Spleen (tissue), 11 donors: ENCODE measurements at regions not wholly inside any gene's neighbourhood (a gene's known extent, or its start where the extent isn't known, plus 50 kb on each side); places are given as distances from the start of the nearest gene placed in this dataset.

ENCODE experiments used
- DNase-seq: peaks from one replicate; pipeline ENCODE4 v3.0.0-alpha.2; 2020
- H3K27ac ChIP-seq, 8 donors: fragments of 200-600 bp; sonication (generic) in 7 of 8; 1 replicate in 4 of 8; 2 replicates in 4 of 8; pipeline versions ENCODE4 v1.5.0 to v1.8.0; 2016 to 2021; ENCODE audit warnings: inconsistent platforms in 4 of 8, mild to moderate bottlenecking in 4 of 8, moderate library complexity in 1 of 8
- H3K27me3 ChIP-seq, 7 donors: fragments of 200-600 bp; sonication (generic) in 6 of 7; replicated peaks in 1 of 7; 1 replicate in 4 of 7; 2 replicates in 3 of 7; pipeline versions ENCODE4 v1.5.0 to v1.8.0; 2016 to 2021; ENCODE audit warnings: inconsistent platforms in 3 of 7, mild to moderate bottlenecking in 1 of 7
- H3K36me3 ChIP-seq, 6 donors: fragments of 200-600 bp; sonication (generic) in 5 of 6; 1 replicate in 4 of 6; 2 replicates in 2 of 6; pipeline versions ENCODE4 v1.5.0 to v1.8.0; 2016 to 2021; ENCODE audit warnings: inconsistent platforms in 2 of 6
- H3K4me1 ChIP-seq, 6 donors: fragments of 200-600 bp; sonication (generic) in 5 of 6; 1 replicate in 3 of 6; 2 replicates in 3 of 6; pipeline versions ENCODE4 v1.5.0 to v1.8.0; 2016 to 2021; ENCODE audit warnings: inconsistent platforms in 3 of 6
- H3K4me3 ChIP-seq, 8 donors: fragments of 200-600 bp; sonication (generic) in 7 of 8; 1 replicate in 4 of 8; 2 replicates in 4 of 8; pipeline versions ENCODE4 v1.5.0 to v1.8.0; 2016 to 2021; ENCODE audit warnings: inconsistent platforms in 4 of 8, mild to moderate bottlenecking in 4 of 8, moderate library complexity in 2 of 8
- H3K9me3 ChIP-seq, 8 donors: fragments of 200-600 bp; sonication (generic) in 7 of 8; 1 replicate in 4 of 8; 2 replicates in 4 of 8; pipeline versions ENCODE4 v1.5.0 to v1.8.0; 2016 to 2021; ENCODE audit warnings: inconsistent platforms in 4 of 8
- POLR2A ChIP-seq, 3 donors: fragments of 450-650 bp; IDR thresholded peaks; one replicate each; pipeline ENCODE4 v1.5.1; 2017; ENCODE audit warnings: antibody characterized with exemption in 3 of 3, mild to moderate bottlenecking in 1 of 3
- POLR2AphosphoS5 ChIP-seq, 3 donors: sonication (generic); formaldehyde crosslinking; IDR thresholded peaks; one replicate each; pipeline ENCODE4 v1.5.1; 2017; ENCODE audit warnings: antibody characterized with exemption in 3 of 3
- WGBS, 5 donors: extraction: QIAGEN DNeasy Blood & Tissue Kit in 3 of 5; methylation state at CpG; one replicate each; pipeline versions ENCODE4 v1.1.5 to v1.1.7; 2013 to 2018; 5-methylcytosine and 5-hydroxymethylcytosine counted together
- intact Hi-C: fragments of 100-400 bp; cut with DNase I; formaldehyde crosslinking; loops from one replicate; pipeline ENCODE4 v1.15.0; 2023; ENCODE audit warnings: low total_unique reads
- TF ChIP-seq, protein P1 (sequence below), 11 experiments: fragments of 200-600 bp in 7 of 11; fragments of 450-650 bp in 4 of 11; sonication (generic) in 4 of 11; IDR thresholded peaks in 8 of 11; conservative IDR thresholded peaks in 3 of 11; 1 replicate in 7 of 11; 2 replicates in 4 of 11; pipeline versions ENCODE4 v1.4.0 to v1.8.0; 2016 to 2021; ENCODE audit warnings: antibody characterized with exemption in 11 of 11, inconsistent platforms in 4 of 11, mild to moderate bottlenecking in 1 of 11
- donor health status: healthy with polysubstance abuse.
- donor health status: DM: no; HTN: no; CAD: no; lungs with moderate emphysema.
- donor health status: DM: no; HTN: no; CAD: no.
- donor health status: Bipolar disorder and iron deficiency.
- donor health status: healthy.
- donor health status: DM: no; HTN: no; CAD: no.
- donor health status: DM: yes; HTN: yes; CAD: no.

DNA sequence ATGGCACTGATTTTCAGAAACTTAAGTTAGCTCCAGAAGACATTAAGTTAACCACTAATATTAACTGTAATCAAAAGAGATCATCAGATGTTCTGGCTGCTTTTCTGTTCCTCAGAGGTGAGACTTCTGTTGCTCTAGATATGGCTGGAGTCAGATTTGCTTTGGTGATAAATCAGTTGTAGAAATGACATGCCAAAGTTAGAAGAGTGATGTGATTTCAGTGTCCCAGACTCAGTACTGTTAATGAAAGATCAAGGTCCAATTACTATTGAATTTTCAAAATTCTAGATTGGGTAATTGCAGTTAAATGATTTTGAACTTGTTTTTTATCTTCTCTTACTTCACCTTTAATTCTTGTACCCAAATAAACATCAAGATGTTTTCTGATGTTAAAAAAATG lies 402.4 kb upstream of the SYNCRIP start:
- DNase-seq = no peak
- TF ChIP-seq, protein P1, sequence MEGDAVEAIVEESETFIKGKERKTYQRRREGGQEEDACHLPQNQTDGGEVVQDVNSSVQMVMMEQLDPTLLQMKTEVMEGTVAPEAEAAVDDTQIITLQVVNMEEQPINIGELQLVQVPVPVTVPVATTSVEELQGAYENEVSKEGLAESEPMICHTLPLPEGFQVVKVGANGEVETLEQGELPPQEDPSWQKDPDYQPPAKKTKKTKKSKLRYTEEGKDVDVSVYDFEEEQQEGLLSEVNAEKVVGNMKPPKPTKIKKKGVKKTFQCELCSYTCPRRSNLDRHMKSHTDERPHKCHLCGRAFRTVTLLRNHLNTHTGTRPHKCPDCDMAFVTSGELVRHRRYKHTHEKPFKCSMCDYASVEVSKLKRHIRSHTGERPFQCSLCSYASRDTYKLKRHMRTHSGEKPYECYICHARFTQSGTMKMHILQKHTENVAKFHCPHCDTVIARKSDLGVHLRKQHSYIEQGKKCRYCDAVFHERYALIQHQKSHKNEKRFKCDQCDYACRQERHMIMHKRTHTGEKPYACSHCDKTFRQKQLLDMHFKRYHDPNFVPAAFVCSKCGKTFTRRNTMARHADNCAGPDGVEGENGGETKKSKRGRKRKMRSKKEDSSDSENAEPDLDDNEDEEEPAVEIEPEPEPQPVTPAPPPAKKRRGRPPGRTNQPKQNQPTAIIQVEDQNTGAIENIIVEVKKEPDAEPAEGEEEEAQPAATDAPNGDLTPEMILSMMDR (IDR thresholded peaks at IDR 0.05 in 8 of 11, conservative IDR thresholded peaks at IDR 0.05 in 3 of 11) = no peak
- TF ChIP-seq POLR2A (IDR thresholded peaks at IDR 0.05) (no peak), POLR2AphosphoS5 (IDR thresholded peaks at IDR 0.05) (no peak)
- H3K9me3 ChIP-seq = peaks cover 0 to 24% (median 10%) of the 10 kb centered on the region in 8 donors
- no peaks in the 10 kb centered on the region for H3K27me3 ChIP-seq
- H3K4me3 ChIP-seq = no peak overlapping the region
- no peaks in the 10 kb centered on the region for H3K4me1 ChIP-seq
- no peaks in the 10 kb centered on the region for H3K36me3 ChIP-seq
- intact Hi-C loops = no loop called here
- H3K27ac ChIP-seq = no peak overlapping the region

DNA sequence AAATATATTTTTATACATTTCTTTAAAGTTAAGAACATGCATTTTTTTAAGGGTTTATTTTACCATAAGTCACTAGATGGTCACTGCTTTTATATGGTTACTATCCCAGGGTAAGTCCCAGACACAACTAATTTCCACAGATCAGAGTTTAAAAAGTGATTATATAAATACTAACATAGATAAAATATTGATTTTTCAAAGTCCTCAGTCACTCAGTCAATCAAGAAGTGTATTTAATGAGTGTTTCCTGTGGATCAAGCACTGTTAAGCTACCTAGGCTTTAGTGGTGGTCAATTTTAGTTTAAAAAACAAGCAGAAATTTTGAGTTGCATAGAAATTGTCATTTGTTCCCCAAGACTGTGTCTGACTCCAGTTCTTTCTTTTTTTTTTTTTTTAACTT lies 399.5 kb upstream of the SYNCRIP start:
- TF ChIP-seq, protein P1 (IDR thresholded peaks at IDR 0.05 in 8 of 11, conservative IDR thresholded peaks at IDR 0.05 in 3 of 11) = no peak
- no peak for TF ChIP-seq POLR2A (IDR thresholded peaks at IDR 0.05)
- no peak for TF ChIP-seq POLR2AphosphoS5 (IDR thresholded peaks at IDR 0.05)
- intact Hi-C loops = no loop called here
- no peaks in the 10 kb centered on the region for H3K36me3 ChIP-seq
- no peak for DNase-seq
- H3K4me3 ChIP-seq = no peak overlapping the region
- H3K27ac ChIP-seq = no peak overlapping the region
- H3K4me1 ChIP-seq = no peaks in the 10 kb centered on the region
- H3K27me3 ChIP-seq = no peaks in the 10 kb centered on the region
- H3K9me3 ChIP-seq = peaks cover 0 to 26% (median 10%) of the 10 kb centered on the region in 8 donors

DNA sequence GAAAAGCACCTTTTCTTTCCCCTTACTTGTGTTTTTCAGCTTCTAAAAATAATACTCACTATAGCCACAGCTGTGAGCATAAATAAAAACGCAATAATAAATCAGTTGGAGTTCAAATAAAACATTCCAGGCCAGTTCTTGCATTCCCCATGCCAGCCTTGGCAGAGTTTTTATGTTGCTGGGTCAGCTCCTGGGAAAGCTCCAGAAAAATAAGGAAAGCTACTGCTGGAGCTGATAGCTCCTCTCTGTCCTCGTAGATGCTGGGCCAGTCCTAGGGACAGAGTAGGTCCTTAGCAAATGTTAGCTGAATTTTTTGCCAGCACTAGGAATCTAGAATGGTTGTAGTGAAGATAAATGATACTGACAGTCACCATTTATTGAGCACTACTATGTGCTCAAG lies 389.0 kb upstream of the SYNCRIP start:
- Histone ChIP-seq H3K27me3 (no peaks in the 10 kb centered on the region), H3K4me3 (no peak overlapping the region), H3K9me3 (peaks cover 0 to 11% (median 5%) of the 10 kb centered on the region in 8 donors), H3K27ac (no peak overlapping the region), H3K4me1 (no peaks in the 10 kb centered on the region), H3K36me3 (no peaks in the 10 kb centered on the region)
- 48 to 74% (median 64%) methylated on average over 2 of the region's 2 CpGs for WGBS, 5 donors
- no peak for DNase-seq
- TF ChIP-seq POLR2AphosphoS5 (IDR thresholded peaks at IDR 0.05) (no peak), POLR2A (IDR thresholded peaks at IDR 0.05) (no peak)
- TF ChIP-seq, protein P1 (IDR thresholded peaks at IDR 0.05 in 8 of 11, conservative IDR thresholded peaks at IDR 0.05 in 3 of 11) = no peak
- intact Hi-C loops = no loop called here

DNA sequence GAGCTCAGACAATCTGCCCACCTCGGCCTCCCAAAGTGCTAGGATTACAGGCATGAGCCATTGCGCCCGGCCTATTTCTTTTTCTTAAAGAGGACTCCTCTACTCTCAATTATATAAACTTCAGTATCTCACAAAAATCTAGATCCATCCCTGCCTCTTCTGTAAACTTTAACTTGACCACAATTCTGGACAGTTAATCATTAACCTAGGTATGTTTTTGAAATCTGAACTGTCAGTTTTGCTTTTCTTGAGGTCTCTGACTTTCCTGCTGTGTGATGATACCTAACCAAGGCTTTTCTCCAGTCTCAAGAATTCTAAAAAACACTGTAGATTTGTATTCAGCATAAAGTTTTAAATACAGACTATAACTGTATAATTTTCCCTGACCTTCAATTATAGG lies 388.2 kb upstream of the SYNCRIP start:
- TF ChIP-seq, protein P1 (IDR thresholded peaks at IDR 0.05 in 8 of 11, conservative IDR thresholded peaks at IDR 0.05 in 3 of 11) = no peak
- TF ChIP-seq POLR2AphosphoS5 (IDR thresholded peaks at IDR 0.05) (no peak), POLR2A (IDR thresholded peaks at IDR 0.05) (no peak)
- Histone ChIP-seq H3K36me3 (no peaks in the 10 kb centered on the region), H3K9me3 (peaks cover 0 to 11% (median 5%) of the 10 kb centered on the region in 8 donors), H3K4me1 (no peaks in the 10 kb centered on the region), H3K27me3 (no peaks in the 10 kb centered on the region), H3K4me3 (no peak overlapping the region), H3K27ac (no peak overlapping the region)
- WGBS, 5 donors = 80 to 94% (median 90%) methylated on average over 3 of the region's 3 CpGs
- intact Hi-C loops = no loop called here
- DNase-seq = no peak
